HEK293 (cell line): ENCODE measurements at regions not wholly inside any gene's neighbourhood (a gene's known extent, or its start where the extent isn't known, plus 50 kb on each side); places are given as distances from the start of the nearest gene placed in this dataset.

Experiments used
- CTCF ChIP-seq: fragments of 450-650 bp; formaldehyde crosslinking; IDR thresholded peaks from 2 replicates; pipeline ENCODE4 v1.5.1; 2016; ENCODE audit warnings: missing biosample characterization, missing genetic modification characterization
- MEIS1 ChIP-seq: sonication (generic); formaldehyde crosslinking; IDR thresholded peaks from 2 replicates; pipeline ENCODE4 v1.8.1; 2022; ENCODE audit warnings: missing genetic modification reagents, mild to moderate bottlenecking, borderline replicate concordance
- SCRT2 ChIP-seq: fragments of 450-650 bp; formaldehyde crosslinking; IDR thresholded peaks from 2 replicates; pipeline ENCODE4 v1.5.1; 2016; ENCODE audit warnings: missing biosample characterization, missing genetic modification characterization
- WT1 ChIP-seq: fragments of 450-650 bp; formaldehyde crosslinking; IDR thresholded peaks from 2 replicates; pipeline ENCODE4 v1.5.1; 2016; ENCODE audit warnings: missing biosample characterization, missing genetic modification characterization
- ZBTB7A ChIP-seq: fragments of 450-650 bp; formaldehyde crosslinking; IDR thresholded peaks from 2 replicates; pipeline ENCODE4 v1.5.1; 2016; ENCODE audit warnings: low read depth, missing biosample characterization, missing genetic modification characterization
- ZBTB8A ChIP-seq: fragments of 450-650 bp; formaldehyde crosslinking; IDR thresholded peaks from 2 replicates; pipeline ENCODE4 v1.5.1; 2016; ENCODE audit warnings: missing biosample characterization, missing genetic modification characterization
- ZNF280D ChIP-seq: fragments of 450-650 bp; formaldehyde crosslinking; IDR thresholded peaks from 2 replicates; pipeline ENCODE4 v1.5.1; 2016; ENCODE audit warnings: missing biosample characterization, missing genetic modification characterization
- ZNF404 ChIP-seq: fragments of 450-650 bp; formaldehyde crosslinking; IDR thresholded peaks from 2 replicates; pipeline ENCODE4 v1.5.1; 2017; ENCODE audit warnings: missing biosample characterization, missing genetic modification characterization
- ZNF670 ChIP-seq: fragments of 450-650 bp; formaldehyde crosslinking; IDR thresholded peaks from 2 replicates; pipeline ENCODE4 v1.5.1; 2016; ENCODE audit warnings: missing biosample characterization, missing genetic modification characterization, low read depth
- ZNF707 ChIP-seq: fragments of 450-650 bp; formaldehyde crosslinking; IDR thresholded peaks from 2 replicates; pipeline ENCODE4 v1.5.1; 2016; ENCODE audit warnings: missing biosample characterization, missing genetic modification characterization
- TF ChIP-seq, protein P1 (sequence below): fragments of 450-650 bp; formaldehyde crosslinking; IDR thresholded peaks from 2 replicates; pipeline ENCODE4 v1.5.1; 2017; ENCODE audit warnings: missing biosample characterization, missing genetic modification characterization
- TF ChIP-seq, protein P2 (sequence below): fragments of 450-650 bp; IDR thresholded peaks from 2 replicates; pipeline ENCODE4 v1.5.1; 2018; ENCODE audit warnings: missing biosample characterization, missing genetic modification characterization

- no peak for TF ChIP-seq SCRT2 (tag by site-specific recombination)
- TF ChIP-seq CTCF = no peak
- TF ChIP-seq ZNF404 (tag by site-specific recombination) = no peak
- no peak for TF ChIP-seq ZNF280D (tag by site-specific recombination)
- no peak for TF ChIP-seq ZNF670 (tag by site-specific recombination)
- TF ChIP-seq, protein P1, sequence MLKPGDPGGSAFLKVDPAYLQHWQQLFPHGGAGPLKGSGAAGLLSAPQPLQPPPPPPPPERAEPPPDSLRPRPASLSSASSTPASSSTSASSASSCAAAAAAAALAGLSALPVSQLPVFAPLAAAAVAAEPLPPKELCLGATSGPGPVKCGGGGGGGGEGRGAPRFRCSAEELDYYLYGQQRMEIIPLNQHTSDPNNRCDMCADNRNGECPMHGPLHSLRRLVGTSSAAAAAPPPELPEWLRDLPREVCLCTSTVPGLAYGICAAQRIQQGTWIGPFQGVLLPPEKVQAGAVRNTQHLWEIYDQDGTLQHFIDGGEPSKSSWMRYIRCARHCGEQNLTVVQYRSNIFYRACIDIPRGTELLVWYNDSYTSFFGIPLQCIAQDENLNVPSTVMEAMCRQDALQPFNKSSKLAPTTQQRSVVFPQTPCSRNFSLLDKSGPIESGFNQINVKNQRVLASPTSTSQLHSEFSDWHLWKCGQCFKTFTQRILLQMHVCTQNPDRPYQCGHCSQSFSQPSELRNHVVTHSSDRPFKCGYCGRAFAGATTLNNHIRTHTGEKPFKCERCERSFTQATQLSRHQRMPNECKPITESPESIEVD (tag by site-specific recombination) = no peak
- TF ChIP-seq ZBTB7A = no peak
- TF ChIP-seq ZNF707 (tag by site-specific recombination) = no peak
- no peak for TF ChIP-seq WT1 (tag by site-specific recombination)
- TF ChIP-seq ZBTB8A (tag by site-specific recombination) = no peak
- no peak for TF ChIP-seq MEIS1
- TF ChIP-seq, protein P2, sequence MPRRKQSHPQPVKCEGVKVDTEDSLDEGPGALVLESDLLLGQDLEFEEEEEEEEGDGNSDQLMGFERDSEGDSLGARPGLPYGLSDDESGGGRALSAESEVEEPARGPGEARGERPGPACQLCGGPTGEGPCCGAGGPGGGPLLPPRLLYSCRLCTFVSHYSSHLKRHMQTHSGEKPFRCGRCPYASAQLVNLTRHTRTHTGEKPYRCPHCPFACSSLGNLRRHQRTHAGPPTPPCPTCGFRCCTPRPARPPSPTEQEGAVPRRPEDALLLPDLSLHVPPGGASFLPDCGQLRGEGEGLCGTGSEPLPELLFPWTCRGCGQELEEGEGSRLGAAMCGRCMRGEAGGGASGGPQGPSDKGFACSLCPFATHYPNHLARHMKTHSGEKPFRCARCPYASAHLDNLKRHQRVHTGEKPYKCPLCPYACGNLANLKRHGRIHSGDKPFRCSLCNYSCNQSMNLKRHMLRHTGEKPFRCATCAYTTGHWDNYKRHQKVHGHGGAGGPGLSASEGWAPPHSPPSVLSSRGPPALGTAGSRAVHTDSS (tag by site-specific recombination) = no peak
These were observed 955.9 kb downstream of the SLITRK6 start for GRCh38 chr13:84843368-84843767.
